Caki2 (cell line): ENCODE measurements at regions not wholly inside any gene's neighbourhood (a gene's known extent, or its start where the extent isn't known, plus 50 kb on each side); places are given as distances from the start of the nearest gene placed in this dataset.

Experiments
- DNase-seq: peaks from one replicate; pipeline ENCODE4 v3.0.0-alpha.2; 2015; ENCODE audit warnings: low read depth
- in situ Hi-C: cut with HindIII; loops from 2 replicates; pipeline ENCODE4 v1.10.0; 2016; ENCODE audit warnings: low sequenced_read_pairs, low pct_unique_long_range_greater_than_20kb, mixed read lengths

DNA sequence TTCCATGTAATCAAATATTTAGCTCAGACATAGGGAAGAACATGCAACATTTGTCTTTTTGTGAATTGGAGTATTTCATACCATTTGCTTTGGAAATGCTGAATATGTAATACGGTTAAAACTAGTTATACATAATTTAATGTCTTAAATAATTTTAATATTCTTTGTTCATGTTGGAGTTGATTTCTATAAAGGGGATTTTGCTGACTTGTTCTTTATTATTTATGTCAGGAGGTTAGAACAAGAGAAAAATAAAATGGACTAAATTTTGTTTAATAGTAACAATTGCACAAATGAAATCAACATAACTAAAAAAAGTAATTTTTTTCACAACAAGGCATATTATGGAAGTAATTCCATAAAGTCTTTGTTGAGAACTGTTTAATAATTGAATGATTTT, 170.0 kb upstream of the CDH18 start:
- DNase-seq = no peak
- in situ Hi-C loops = no loop called here

DNA sequence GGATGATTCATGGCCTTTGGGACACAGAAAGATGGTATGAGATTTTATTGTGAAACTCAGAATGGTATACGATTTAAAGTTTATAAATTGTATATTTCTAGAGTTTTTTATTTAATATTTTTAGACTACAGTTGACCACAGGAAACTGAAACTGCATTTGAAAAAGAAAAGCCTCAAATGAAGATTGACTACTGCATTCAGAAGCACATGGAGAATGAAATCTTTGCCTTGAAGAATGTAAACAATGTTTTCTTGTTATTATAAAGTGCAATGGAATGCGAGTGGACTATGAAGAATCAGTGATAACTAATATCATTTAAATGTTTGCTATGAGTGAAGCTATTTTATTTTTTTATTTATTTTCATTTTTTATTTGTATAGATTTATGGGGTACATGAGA, 169.1 kb upstream of the CDH18 start:
- in situ Hi-C loops = no loop called here
- DNase-seq = no peak

DNA sequence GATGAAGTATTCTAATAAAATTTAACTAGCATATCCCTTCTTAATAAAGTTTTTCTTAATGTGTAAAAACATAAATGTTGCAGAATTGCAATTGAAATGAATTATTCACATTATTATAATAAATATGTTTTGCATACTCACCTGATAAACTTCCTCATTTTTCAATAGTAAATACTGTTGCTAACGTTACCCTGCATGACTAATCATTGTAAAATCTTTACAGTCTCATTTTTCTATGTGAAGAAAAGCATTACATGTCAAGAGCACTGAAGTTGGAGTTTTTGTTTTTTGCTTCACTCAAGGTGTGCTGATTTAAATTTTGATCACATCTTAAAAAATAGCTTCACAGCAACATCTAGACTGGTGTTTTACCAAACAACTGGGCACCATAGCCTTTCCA, 157.2 kb upstream of the CDH18 start:
- DNase-seq = no peak
- in situ Hi-C loops = no loop called here

DNA sequence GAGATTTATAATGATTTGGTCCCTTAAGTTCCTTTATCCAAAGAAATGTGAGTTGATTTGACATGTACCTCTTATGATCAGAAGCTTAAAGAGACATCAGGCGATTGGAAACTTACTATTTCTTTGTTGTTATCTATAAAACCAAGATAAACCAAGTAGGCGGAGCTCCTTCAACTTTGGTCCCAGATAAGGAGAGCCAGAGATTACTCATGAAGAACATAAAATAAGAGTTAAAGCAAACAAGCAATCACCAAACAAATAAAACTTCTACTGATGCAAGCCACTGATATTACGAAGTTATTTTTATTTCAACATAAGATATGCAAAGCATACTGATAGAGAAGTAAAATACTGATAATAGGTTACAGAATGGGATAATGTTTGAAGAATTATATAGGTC, 141.5 kb upstream of the CDH18 start:
- in situ Hi-C loops = no loop called here
- no peak for DNase-seq

DNA sequence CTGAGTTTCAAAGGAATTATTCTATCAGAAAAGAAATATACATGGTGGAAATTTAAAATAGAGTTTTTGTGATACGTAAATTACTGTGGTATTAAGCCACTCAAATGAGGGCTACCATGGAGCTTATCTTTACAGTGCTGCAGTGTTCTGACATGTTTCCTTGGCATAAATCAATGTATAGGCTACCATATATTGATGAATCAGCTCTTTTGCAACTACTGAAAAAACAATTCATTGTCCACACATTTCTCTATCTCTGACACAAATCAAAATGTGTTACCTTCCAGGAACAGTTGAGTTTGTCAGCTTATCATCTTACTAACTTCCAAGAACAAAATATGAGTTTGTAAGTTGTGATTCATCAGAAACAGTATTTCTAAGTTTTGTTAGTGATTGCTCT, 140.3 kb upstream of the CDH18 start:
- DNase-seq = no peak
- in situ Hi-C loops = no loop called here

DNA sequence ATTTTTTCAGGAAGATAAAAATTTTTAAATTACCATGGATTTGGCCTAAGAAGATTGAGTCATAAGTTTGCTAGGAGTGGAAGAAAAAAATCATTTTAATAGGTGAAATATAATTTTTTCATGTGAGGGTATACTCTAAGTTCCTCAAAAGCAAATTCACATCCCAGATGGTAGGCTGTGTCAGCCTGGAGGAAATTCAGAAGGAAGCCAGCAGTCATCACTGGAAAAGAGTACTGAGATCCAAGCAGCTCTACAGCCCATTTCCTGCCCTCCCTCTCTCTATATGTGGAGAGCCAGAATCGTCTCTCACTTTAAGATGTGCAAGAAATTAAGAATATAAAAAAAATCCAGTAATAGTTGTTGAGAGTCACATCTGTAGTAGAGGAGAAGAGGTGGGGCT, 126.5 kb upstream of the CDH18 start:
- no peak for DNase-seq
- in situ Hi-C loops = no loop called here

DNA sequence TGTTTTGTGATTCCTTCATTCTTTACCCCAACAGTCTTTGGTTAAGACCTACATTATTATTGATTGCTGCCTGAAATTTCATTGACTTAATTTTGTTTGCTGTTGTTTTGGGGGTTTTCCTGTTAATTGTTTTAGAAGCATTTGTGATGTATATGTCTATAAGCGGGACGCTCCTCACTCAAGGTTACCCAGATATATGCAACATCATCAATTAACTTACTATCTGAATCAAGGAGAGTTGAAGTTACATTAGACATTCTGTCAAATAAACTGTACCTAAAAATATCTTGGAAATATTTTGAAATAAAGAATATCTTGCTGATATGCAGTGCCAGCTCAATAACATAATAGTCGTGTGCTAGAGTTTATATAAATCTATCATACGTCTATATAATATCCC, 125.9 kb upstream of the CDH18 start:
- in situ Hi-C loops = no loop called here
- DNase-seq = no peak

DNA sequence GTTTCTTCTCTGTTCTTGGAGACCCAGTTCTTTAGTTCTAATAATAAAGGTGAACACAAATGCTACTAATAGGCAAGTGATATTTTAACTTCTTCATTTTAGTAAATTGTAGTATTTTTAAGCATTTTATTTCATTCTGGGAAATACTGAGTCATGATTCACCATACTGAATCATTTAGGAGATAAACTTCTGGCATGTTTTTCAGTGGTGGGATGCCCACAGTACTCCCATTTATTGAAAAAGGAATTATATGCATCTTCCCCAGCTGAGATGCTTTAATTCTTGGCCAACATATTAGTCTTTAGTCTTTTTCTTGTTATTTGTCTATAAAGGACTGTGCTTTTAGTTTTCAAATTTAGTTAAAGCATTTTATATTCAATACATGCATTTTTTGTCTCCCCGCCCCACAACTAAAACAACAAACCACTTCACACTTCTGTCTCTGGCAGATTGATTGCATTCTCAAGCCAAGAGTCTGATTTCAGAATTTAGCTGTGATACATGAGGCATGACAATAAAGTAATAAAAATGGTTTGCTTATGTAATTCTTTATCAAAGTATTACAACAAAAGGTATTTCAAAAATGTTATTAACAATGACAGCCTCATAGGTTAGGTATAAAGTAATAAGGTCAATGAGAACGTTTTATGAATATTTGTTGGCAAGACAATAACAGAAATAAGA, 125.2 kb upstream of the CDH18 start:
- in situ Hi-C loops = no loop called here
- no peak for DNase-seq

DNA sequence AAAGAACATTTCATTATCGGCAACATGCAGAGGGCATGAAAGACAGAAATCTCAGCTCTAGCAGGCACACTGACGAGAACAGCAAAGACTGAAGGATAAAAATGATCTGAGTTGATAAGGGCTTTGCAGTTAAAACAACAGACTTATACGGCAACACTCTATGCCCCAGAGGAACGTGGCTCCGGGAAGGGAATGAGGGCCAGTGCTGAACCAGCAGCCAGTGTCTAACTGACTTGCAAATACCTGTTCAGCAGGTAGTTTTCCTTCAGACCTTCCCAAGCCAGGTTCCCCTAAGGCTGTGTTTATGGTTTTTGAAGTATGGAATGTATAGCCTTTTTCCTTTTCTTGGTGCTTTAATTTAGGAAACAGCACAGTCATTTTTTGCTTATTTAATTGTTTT, 121.3 kb upstream of the CDH18 start:
- DNase-seq = no peak
- in situ Hi-C loops = no loop called here

DNA sequence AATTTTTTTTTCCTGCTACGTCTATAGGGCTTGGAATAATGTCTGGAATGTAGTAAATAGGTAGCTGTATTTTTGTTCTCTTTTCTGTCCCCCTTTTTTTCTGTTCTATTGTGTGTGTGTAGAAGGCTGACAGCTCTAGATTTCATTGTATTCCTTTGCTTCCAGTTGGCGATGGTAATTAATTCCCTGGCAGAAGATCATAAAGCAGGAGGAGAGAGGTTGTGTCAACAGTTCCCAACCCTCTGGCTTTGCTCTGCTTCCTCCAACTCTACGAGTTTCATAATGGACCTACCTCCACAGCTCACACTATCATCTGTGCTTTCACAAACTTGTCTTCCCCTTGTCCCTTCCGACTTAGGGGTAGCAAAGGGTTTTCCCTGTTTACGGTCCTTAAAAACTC, 117.9 kb upstream of the CDH18 start:
- no peak for DNase-seq
- in situ Hi-C loops = no loop called here

DNA sequence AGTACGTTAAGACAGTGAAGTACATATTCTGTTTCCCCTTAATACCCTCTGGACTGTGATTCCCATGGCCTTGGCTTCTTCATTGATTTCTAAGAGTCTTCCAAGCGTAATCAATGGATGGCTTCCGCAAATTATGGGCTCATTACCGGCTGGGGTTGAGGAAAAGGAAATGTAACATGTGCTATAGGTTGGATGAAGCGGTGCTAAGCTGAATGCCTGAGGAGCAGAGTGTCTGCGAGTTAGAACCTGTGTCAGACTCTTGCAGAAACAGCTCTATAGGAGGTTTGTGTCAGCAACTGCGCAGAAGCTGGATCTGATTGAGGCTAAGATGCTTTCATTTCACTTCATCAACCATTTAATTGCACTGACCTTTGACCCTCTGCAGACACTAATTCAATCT, 114.3 kb upstream of the CDH18 start:
- in situ Hi-C loops = no loop called here

DNA sequence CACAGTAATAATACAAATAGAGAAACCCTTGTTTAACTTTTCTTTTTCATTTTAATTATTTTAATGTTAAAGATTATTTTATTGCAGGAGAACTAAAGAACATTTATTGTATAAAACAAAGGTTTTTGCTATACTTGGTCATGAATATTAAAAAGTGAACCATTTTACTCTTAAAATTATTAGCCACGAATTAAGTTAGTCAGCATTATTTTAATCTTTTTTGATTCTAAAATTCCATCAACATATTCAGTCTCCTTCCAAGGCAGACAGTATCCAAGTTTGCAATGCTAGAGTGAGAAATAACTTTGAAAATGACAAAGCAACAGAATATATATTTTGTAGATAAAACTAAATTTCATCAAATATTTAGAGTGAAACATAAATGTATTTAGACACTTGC, 110.7 kb upstream of the CDH18 start:
- DNase-seq = no peak
- in situ Hi-C loops = no loop called here

More for the DNA sequence above, 114.3 kb upstream of the CDH18 start:
- no peak for DNase-seq

DNA sequence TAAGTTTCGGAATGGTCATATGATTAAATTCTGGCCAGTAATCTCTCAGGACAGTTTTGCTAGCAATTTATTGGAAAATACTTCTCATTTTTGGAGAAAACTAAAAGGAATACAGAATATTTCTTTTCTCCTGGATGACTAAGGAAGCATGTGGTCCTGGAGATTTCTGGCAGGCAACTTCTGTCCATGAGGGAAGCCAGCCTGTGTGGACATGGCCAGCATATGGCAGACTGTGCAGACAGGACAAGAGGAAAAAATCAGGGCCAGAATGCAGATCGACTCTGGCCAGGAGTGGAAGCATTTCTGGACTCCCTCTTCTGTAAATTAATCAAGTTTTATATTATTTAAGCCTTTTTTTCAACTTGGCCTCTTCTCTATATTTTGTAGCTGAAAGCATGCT, 100.4 kb upstream of the CDH18 start:
- in situ Hi-C loops = no loop called here
- DNase-seq = no peak

DNA sequence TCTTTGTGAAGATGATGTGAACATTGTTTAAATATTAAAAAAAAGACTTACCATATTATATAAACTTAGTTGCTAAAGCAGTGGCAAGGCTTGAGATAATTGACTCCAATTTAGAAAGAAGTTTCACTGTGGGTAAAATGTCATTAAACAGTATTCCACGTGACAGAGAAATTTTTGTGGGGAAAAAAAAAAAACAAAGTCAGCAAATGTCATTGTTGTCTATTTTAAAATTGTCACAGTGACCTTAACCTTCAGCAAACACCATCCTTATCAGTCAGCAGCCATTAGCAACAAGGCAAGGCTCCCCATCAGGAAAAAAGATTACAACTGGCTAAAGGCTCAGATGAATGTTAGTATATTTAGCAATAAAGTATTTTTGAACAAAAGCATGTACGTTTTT, 99.3 kb upstream of the CDH18 start:
- DNase-seq = no peak
- in situ Hi-C loops = no loop called here

DNA sequence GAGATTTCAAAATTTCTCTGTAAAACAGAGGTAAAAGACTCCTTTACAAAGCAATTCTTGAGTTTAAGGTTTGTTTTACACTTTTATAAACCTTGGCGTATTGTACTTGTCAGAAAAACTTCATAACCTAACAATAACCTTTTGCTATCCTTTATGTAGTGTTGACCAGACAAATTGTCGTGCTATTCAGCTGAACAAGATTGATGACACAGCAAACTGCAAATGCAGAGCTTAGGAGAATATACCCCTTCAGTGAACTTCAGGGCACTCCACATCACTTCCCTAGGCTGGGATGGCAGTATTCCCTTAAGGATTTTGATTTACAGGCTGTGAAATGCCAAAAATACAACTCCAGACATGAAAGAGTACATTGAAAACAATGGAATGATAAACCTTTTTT, 89.2 kb upstream of the CDH18 start:
- in situ Hi-C loops = no loop called here

DNA sequence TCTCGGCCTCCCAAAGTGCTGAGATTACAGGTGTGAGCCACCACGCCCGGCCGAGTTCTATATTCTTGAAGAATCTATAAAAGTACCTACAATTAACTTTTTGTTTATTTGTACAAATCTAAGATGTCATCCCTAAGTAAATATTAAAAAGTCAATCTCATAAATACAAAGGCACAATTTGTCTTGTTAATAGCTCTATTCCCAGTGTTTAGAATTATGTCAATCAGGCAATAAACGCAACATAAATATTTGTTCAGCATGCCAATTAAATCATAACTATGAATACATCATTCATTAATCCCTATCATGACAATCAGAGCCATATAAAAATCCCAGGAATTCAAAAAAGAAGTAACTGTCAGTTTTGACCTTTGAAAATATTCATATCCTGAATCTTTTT, 68.9 kb upstream of the CDH18 start:
- in situ Hi-C loops = no loop called here
- no peak for DNase-seq

More for the DNA sequence above, 89.2 kb upstream of the CDH18 start:
- no peak for DNase-seq

DNA sequence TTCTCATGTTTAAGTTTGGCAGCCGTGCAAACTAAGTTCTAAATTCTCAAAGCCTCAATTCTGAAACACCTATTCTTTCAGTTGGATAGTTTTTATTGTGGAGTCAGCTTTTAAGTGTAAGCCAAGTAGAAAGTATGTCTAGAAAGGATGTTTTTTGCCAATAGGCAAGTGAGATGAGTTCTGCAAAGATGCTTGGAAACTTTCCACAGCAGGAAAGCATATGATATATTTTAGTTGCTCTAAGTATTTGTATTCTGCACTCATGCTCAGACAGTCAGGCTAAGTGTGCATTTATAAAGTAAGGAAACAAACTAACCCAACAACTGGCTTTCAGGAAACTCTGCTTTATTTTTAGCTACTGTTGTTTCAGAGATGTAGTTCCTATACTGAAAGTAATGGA, 67.3 kb upstream of the CDH18 start:
- in situ Hi-C loops = no loop called here
- no peak for DNase-seq

DNA sequence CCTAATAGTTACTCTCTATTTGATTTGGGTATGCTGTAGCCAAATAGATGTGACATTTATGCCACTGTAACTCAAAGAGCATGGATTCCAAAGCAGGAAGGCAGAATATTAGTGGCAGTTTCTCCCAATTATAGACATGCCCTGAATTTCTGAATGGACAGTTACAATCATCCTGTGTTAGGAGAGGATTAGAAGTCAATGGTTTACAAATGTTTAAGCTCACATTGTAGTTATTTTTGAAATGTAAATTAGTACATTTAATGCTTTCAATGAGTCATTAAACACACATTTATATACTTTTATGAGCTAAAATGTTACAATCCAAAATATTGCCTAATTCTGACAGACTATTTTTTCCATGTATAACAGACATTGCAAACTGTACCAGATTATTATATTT, 62.3 kb upstream of the CDH18 start:
- no peak for DNase-seq

DNA sequence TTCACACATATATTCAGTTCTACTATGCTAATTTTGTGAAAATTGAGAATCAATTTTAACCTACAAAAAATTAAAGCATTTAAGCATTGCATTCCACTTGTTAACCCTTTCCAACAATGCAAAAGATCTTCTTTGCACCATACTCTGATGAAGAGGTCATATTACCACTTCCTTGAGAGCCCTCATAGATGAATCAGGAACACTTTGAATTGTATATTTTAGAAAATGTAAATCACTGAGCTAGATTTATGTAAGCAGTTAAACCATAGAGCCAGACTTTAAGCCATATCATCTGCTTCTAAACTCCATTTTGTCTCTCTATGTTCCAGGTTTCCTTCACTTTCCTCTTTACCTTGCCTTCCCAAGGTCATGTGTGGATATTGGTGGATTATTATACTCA, 56.5 kb upstream of the CDH18 start:
- DNase-seq = no peak
- in situ Hi-C loops = no loop called here

More for the DNA sequence above, 62.3 kb upstream of the CDH18 start:
- in situ Hi-C loops = no loop called here

DNA sequence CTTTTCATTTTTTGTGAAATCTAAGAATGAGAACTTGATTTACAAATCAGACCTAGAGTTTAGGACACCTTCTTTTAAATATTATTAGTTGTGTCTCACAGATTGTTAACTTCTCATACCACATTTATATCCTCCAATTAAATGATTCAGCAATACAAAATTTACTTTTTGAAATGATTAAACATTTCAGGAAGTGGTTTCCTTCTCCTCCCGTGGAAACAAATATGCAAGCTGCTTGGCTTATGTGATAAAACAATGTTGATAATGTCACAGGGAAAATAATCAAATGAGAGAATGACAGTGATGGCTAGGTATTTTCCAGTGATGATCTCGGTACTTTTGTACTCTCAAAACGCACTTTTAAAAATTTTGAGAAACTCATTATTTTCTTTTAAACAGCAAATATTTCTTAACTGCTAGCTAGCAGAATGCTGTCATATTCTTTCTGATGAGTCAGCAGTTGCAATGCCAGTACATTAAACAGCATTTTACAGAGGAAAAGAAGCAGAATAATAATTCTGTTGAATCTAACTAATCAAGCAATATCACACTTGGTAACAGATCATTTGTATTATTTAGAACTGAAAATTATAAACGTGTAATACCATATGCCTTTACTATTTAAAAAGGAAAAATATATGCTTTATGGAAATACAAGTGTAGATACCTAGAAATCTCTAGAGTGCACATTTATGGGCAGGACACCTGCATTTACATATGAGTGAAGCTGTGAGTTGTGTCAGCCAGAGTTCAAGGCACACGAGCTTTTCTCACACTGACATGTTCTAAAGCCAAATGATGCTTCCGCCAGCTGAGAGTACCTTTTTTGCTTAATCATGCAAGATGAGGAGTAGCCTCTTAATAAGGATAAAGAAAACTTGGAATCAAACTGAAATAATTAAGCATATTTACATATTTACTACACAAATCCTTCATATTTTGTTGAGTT, 53.6 kb upstream of the CDH18 start:
- in situ Hi-C loops = no loop called here

More for the DNA sequence above, 53.6 kb upstream of the CDH18 start:
- DNase-seq = no peak
